Head of caudate nucleus (tissue), 42 donors: ENCODE measurements at regions not wholly inside any gene's neighbourhood (a gene's known extent, or its start where the extent isn't known, plus 50 kb on each side); places are given as distances from the start of the nearest gene placed in this dataset.

Experiments
- DNase-seq, 42 donors: peaks; one replicate each; pipeline versions ENCODE4 v3.0.0 to v3.0.0-alpha.2; 2020 to 2021; ENCODE audit warnings: mixed read lengths in 7 of 42
- intact Hi-C: fragments of 100-400 bp; cut with DNase I; formaldehyde crosslinking; loops from one replicate; pipeline ENCODE4 v1.15.0; 2022

- no peak for DNase-seq
- intact Hi-C loops = no loop called here
Measured at GRCh38 chr3:146314871-146315270, 64.0 kb upstream of the PLSCR4 start.

GRCh38 chr3:146313746-146314111 is 62.8 kb upstream of the PLSCR4 start:
- intact Hi-C loops = no loop called here
- DNase-seq = no peak

- DNase-seq = no peak
- intact Hi-C loops = no loop called here
Measured at GRCh38 chr3:146313031-146313745, 62.3 kb upstream of the PLSCR4 start.

GRCh38 chr3:146308682-146309081 is 57.8 kb upstream of the PLSCR4 start:
- intact Hi-C loops = no loop called here
- DNase-seq = no peak

- no peak for DNase-seq
- intact Hi-C loops = no loop called here
Measured at GRCh38 chr3:146308222-146308621, 57.3 kb upstream of the PLSCR4 start.

GRCh38 chr3:146307456-146307725 is 56.5 kb upstream of the PLSCR4 start:
- DNase-seq = no peak
- intact Hi-C loops = no loop called here

- intact Hi-C loops = no loop called here
- no peak for DNase-seq
Measured at GRCh38 chr3:146306656-146307455, 56.0 kb upstream of the PLSCR4 start.

- intact Hi-C loops = no loop called here
- DNase-seq = no peak
Measured at GRCh38 chr3:146305808-146306423, 55.0 kb upstream of the PLSCR4 start.

GRCh38 chr3:146300768-146301167 is 49.9 kb upstream of the PLSCR4 start:
- intact Hi-C loops = no loop called here
- DNase-seq = peak in 15 of 42 donors; percentile 2 to 60 (median 22)
